ENCODE measurements at regions not wholly inside any gene's neighbourhood (a gene's known extent, or its start where the extent isn't known, plus 50 kb on each side); places are given as distances from the start of the nearest gene placed in this dataset.
"Not testable (repeated sequence)": the region's sequence is repeated elsewhere in the genome, so short reads cannot be mapped to it uniquely, and the experiment has no call there.

DNA sequence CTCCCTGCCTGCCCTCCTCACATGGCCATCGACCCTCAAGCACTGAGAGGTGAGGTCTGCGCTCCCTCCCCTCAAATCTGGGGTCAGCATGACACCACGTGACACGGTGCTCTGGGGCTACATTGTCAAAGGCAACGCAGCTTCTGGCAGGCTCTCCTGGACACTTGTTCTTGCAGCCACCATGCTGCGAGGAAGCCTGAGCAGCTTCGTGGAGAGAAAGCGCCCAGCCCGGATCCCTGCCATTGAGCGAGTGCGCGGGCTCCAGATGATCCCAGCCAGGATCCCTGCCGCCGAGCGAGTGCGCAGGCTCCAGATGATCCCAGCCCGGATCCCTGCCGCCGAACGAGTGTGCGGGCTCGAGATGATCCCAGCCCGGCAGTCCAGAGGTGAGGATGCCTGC lies 70.9 kb upstream of the METRNL start:
- TF ChIP-seq EP300 (IDR thresholded peaks at IDR 0.05), result no peak
- no peak for TF ChIP-seq POLR2A (IDR thresholded peaks at IDR 0.05)
- TF ChIP-seq, protein P1, sequence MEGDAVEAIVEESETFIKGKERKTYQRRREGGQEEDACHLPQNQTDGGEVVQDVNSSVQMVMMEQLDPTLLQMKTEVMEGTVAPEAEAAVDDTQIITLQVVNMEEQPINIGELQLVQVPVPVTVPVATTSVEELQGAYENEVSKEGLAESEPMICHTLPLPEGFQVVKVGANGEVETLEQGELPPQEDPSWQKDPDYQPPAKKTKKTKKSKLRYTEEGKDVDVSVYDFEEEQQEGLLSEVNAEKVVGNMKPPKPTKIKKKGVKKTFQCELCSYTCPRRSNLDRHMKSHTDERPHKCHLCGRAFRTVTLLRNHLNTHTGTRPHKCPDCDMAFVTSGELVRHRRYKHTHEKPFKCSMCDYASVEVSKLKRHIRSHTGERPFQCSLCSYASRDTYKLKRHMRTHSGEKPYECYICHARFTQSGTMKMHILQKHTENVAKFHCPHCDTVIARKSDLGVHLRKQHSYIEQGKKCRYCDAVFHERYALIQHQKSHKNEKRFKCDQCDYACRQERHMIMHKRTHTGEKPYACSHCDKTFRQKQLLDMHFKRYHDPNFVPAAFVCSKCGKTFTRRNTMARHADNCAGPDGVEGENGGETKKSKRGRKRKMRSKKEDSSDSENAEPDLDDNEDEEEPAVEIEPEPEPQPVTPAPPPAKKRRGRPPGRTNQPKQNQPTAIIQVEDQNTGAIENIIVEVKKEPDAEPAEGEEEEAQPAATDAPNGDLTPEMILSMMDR (IDR thresholded peaks at IDR 0.05), result no peak
- no peak overlapping the region for H3K27ac ChIP-seq
- no peaks in the 10 kb centered on the region for H3K9me3 ChIP-seq
- H3K4me1 ChIP-seq (ENCODE audit: insufficient read depth), result peaks cover 1% of the 10 kb centered on the region
- H3K27me3 ChIP-seq, result no peaks in the 10 kb centered on the region
- H3K36me3 ChIP-seq, result no peaks in the 10 kb centered on the region
- intact Hi-C loops (cut with DNase I), result no loop called here
- DNase-seq, result no peak
- WGBS, 3 donors, result 96 to 98% (median 98%) methylated on average over 23 of the region's 23 CpGs
- H3K4me3 ChIP-seq, result no peak overlapping the region

DNA sequence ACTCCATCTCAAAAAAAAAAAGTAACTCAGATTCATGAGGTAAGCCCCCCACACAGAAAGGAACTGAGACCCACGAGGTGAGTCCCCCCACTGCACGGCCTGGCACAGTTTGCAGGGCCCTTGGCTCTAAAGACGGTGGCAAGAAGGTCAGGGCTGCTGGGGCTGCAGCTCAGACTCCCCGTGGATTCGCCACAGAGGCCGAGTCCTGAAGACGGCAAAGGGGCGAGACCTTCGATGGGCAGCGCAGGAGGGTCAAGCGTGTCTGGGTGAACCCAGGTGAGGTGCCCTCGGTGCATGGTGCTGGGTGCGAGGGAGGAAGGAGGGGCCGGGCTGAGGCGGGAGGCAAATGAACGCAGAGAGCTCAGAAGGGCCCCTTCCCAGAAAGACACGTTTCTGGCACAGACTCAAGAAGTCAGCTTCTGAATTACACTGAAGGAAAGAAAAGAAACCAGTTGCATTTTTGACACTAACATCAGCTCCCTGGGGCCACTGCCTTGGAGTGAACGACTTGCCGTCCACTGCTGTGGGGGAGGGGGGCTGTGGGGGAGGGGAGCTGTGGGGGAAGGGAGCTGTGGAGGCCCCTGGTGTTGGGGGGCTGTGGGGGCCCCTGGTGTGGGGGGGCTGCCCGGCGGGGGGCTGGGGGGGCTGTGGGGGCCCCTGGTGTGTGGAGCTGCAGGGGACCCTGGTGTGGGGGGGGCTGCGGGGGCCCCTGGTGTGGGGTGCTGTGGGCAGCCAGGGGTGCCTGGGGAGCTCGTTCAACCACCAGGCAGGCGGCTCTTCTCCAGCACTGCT lies 69.8 kb upstream of the METRNL start:
- Histone ChIP-seq H3K4me3 (no peak overlapping the region), H3K27ac (no peak overlapping the region), H3K27me3 (no peaks in the 10 kb centered on the region), H3K9me3 (no peaks in the 10 kb centered on the region), H3K4me1 (ENCODE audit: insufficient read depth) (peaks cover 1% of the 10 kb centered on the region), H3K36me3 (no peaks in the 10 kb centered on the region)
- 78 to 87% (median 86%) methylated on average over 19 to 24 of the region's 24 CpGs for WGBS, 3 donors
- intact Hi-C loops (cut with DNase I), result no loop called here
- no peak for DNase-seq
- no peak for TF ChIP-seq POLR2A (IDR thresholded peaks at IDR 0.05)
- TF ChIP-seq, protein P1 (IDR thresholded peaks at IDR 0.05), result no peak
- no peak for TF ChIP-seq EP300 (IDR thresholded peaks at IDR 0.05)

DNA sequence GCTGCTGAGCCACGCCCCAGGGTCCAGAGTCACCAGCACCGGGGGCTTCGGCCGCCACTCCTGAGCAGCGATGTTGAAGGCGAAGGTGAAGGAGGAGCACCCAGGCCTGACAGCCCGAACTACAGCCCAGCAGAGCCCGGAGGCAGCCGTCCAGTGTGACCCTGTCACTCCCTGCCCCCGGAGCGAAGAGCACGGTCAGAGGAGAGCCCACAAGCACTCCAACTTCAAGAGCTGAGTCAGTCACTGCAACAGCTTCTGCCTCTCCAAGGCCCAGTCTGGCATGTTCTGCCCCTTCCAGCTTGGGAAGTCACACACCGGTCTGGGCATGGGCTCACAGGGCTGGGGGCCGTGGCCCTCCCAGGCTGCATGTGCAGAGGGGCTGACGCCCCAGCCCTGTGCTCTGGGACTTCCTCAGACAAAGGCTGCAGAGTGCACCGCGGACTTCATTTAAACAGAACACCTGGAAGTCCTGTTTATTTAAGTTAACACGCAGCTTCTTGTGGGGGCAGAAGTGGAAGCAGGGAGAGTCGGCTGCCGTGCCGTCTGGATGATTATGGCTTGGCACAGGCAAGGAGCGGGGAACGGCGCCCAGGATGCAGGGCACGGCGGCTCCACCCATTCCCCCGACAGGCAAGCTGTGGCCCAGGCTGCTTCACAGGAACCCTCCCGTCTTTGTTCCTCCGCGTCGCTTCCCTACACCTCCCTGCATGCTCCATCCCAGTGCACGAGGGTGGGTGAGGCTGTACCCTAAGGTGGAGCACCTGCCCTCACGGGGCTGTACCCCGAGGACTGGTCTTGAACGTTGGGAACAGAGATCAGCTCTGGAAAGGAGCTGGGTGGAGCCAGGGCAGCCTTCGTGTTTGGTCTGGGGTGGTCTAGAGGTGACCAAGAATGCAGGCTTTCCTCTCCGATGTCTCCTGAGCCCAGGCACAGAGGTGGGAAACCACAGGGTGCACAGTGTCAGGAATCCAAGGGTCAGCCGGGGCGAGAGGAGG lies 68.9 kb upstream of the METRNL start:
- WGBS, 3 donors, result 65 to 82% (median 75%) methylated on average over 39 of the region's 39 CpGs
- H3K4me3 ChIP-seq, result no peak overlapping the region

GRCh38 chr17:83011676-83012075 lies 67.7 kb upstream of the METRNL start:
- H3K27me3 ChIP-seq; H3K4me3 ChIP-seq; H3K4me1 ChIP-seq (ENCODE audit: insufficient read depth); H3K27ac ChIP-seq; H3K36me3 ChIP-seq; intact Hi-C loops (cut with DNase I); DNase-seq; H3K9me3 ChIP-seq: not testable (repeated sequence)
- 31 to 66% (median 45%) methylated on average over 18 to 19 of the region's 19 CpGs for WGBS, 3 donors

More for the DNA sequence above, 68.9 kb upstream of the METRNL start:
- no peak for DNase-seq
- Histone ChIP-seq H3K36me3 (no peaks in the 10 kb centered on the region), H3K4me1 (ENCODE audit: insufficient read depth) (peaks cover 1% of the 10 kb centered on the region), H3K27me3 (no peaks in the 10 kb centered on the region), H3K27ac (no peak overlapping the region), H3K9me3 (no peaks in the 10 kb centered on the region)
- TF ChIP-seq, protein P1 (IDR thresholded peaks at IDR 0.05), result no peak
- no peak for TF ChIP-seq POLR2A (IDR thresholded peaks at IDR 0.05)
- TF ChIP-seq EP300 (IDR thresholded peaks at IDR 0.05), result no peak
- intact Hi-C loops (cut with DNase I), result no loop called here
